ENCODE measurements at regions not wholly inside any gene's neighbourhood (a gene's known extent, or its start where the extent isn't known, plus 50 kb on each side); places are given as distances from the start of the nearest gene placed in this dataset.
"Not testable (repeated sequence)": the region's sequence is repeated elsewhere in the genome, so short reads cannot be mapped to it uniquely, and the experiment has no call there.

- DNase-seq (ENCODE audit: low spot score); H3F3A ChIP-seq (replicated peaks; ENCODE audit: low read depth); H2AFZ ChIP-seq; H3K4me1 ChIP-seq (ENCODE audit: insufficient read depth); ATAC-seq; H3K9me2 ChIP-seq (ENCODE audit: insufficient read depth); H3K79me2 ChIP-seq (replicated peaks; ENCODE audit: insufficient read depth); H3K9me3 Mint-ChIP-seq; H3K27me3 Mint-ChIP-seq (ENCODE audit: insufficient read depth, low read depth, poor library complexity); H3K36me3 Mint-ChIP-seq (ENCODE audit: low read depth); H3K27ac Mint-ChIP-seq; H3K4me3 Mint-ChIP-seq; H3K4me2 ChIP-seq; H3K4me3 ChIP-seq; H3K27me3 ChIP-seq (ENCODE audit: insufficient read depth); H3K27ac ChIP-seq (ENCODE audit: low read depth); H3K4me1 Mint-ChIP-seq; H3K36me3 ChIP-seq (ENCODE audit: insufficient read depth); H4K20me1 ChIP-seq (replicated peaks; ENCODE audit: insufficient read depth): not testable (repeated sequence)
Observed at GRCh38 chr18:49720944-49721343, 92.4 kb downstream of the ACAA2 start.

DNA sequence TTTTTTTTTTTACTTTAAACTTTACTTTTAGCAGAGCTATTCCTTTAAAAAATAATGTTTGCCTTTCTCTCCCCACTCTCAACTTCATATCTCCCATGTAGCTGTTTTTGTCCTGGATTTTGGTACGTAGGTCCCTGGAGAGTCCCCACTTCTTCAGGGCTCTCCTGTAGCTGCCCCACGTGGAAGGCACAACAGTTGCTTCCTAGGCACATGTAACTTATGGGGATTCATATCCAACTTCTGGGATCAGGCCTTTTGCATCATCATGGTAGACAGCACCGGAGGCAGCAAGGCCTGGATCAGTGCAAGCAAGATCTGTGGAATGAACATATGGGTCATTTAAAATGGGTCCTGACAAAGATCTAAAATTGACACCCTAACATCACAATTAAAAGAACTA is 95.7 kb downstream of the ACAA2 start:
- Mint-ChIP-seq H3K27ac (no peak overlapping the region), H3K36me3 (ENCODE audit: low read depth) (no peaks in the 10 kb centered on the region), H3K4me1 (no peaks in the 10 kb centered on the region), H3K9me3 (no peaks in the 10 kb centered on the region), H3K4me3 (no peak overlapping the region), H3K27me3 (ENCODE audit: insufficient read depth, low read depth, poor library complexity) (peaks cover 2% of the 10 kb centered on the region)
- no peaks in the 10 kb centered on the region for H3K36me3 ChIP-seq (ENCODE audit: insufficient read depth)
- no peak overlapping the region for H2AFZ ChIP-seq
- H3K9me2 ChIP-seq (ENCODE audit: insufficient read depth), result 0 out of 2 replicates have a peak, but pooled peaks cover 4% of the 10 kb centered on the region
- H3K27ac ChIP-seq (ENCODE audit: low read depth), result no peak overlapping the region
- ATAC-seq (no peak), DNase-seq (ENCODE audit: low spot score) (no peak)
- no peaks in the 10 kb centered on the region for H3K27me3 ChIP-seq (ENCODE audit: insufficient read depth)
- no peak overlapping the region for H3K4me2 ChIP-seq
- H3K4me3 ChIP-seq, result no peak overlapping the region
- H4K20me1 ChIP-seq (replicated peaks; ENCODE audit: insufficient read depth), result no peaks in the 10 kb centered on the region
- H3K4me1 ChIP-seq (ENCODE audit: insufficient read depth), result no peaks in the 10 kb centered on the region
- no peaks in the 10 kb centered on the region for H3K79me2 ChIP-seq (replicated peaks; ENCODE audit: insufficient read depth)
- no peaks in the 10 kb centered on the region for H3F3A ChIP-seq (replicated peaks; ENCODE audit: low read depth)
- TF ChIP-seq NANOG (IDR thresholded peaks at IDR 0.05; ENCODE audit: borderline replicate concordance), result no peak
- no peak for TF ChIP-seq EZH2phosphoT487 (IDR thresholded peaks at IDR 0.05; ENCODE audit: unreplicated experiment)
- TF ChIP-seq, protein P1, sequence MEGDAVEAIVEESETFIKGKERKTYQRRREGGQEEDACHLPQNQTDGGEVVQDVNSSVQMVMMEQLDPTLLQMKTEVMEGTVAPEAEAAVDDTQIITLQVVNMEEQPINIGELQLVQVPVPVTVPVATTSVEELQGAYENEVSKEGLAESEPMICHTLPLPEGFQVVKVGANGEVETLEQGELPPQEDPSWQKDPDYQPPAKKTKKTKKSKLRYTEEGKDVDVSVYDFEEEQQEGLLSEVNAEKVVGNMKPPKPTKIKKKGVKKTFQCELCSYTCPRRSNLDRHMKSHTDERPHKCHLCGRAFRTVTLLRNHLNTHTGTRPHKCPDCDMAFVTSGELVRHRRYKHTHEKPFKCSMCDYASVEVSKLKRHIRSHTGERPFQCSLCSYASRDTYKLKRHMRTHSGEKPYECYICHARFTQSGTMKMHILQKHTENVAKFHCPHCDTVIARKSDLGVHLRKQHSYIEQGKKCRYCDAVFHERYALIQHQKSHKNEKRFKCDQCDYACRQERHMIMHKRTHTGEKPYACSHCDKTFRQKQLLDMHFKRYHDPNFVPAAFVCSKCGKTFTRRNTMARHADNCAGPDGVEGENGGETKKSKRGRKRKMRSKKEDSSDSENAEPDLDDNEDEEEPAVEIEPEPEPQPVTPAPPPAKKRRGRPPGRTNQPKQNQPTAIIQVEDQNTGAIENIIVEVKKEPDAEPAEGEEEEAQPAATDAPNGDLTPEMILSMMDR (conservative IDR thresholded peaks at IDR 0.05; ENCODE audit: low read depth in 2 of 2), result no peak
- TF ChIP-seq STAT1 (IDR thresholded peaks at IDR 0.05; ENCODE audit: unreplicated experiment), result no peak
- TF ChIP-seq, protein P2, sequence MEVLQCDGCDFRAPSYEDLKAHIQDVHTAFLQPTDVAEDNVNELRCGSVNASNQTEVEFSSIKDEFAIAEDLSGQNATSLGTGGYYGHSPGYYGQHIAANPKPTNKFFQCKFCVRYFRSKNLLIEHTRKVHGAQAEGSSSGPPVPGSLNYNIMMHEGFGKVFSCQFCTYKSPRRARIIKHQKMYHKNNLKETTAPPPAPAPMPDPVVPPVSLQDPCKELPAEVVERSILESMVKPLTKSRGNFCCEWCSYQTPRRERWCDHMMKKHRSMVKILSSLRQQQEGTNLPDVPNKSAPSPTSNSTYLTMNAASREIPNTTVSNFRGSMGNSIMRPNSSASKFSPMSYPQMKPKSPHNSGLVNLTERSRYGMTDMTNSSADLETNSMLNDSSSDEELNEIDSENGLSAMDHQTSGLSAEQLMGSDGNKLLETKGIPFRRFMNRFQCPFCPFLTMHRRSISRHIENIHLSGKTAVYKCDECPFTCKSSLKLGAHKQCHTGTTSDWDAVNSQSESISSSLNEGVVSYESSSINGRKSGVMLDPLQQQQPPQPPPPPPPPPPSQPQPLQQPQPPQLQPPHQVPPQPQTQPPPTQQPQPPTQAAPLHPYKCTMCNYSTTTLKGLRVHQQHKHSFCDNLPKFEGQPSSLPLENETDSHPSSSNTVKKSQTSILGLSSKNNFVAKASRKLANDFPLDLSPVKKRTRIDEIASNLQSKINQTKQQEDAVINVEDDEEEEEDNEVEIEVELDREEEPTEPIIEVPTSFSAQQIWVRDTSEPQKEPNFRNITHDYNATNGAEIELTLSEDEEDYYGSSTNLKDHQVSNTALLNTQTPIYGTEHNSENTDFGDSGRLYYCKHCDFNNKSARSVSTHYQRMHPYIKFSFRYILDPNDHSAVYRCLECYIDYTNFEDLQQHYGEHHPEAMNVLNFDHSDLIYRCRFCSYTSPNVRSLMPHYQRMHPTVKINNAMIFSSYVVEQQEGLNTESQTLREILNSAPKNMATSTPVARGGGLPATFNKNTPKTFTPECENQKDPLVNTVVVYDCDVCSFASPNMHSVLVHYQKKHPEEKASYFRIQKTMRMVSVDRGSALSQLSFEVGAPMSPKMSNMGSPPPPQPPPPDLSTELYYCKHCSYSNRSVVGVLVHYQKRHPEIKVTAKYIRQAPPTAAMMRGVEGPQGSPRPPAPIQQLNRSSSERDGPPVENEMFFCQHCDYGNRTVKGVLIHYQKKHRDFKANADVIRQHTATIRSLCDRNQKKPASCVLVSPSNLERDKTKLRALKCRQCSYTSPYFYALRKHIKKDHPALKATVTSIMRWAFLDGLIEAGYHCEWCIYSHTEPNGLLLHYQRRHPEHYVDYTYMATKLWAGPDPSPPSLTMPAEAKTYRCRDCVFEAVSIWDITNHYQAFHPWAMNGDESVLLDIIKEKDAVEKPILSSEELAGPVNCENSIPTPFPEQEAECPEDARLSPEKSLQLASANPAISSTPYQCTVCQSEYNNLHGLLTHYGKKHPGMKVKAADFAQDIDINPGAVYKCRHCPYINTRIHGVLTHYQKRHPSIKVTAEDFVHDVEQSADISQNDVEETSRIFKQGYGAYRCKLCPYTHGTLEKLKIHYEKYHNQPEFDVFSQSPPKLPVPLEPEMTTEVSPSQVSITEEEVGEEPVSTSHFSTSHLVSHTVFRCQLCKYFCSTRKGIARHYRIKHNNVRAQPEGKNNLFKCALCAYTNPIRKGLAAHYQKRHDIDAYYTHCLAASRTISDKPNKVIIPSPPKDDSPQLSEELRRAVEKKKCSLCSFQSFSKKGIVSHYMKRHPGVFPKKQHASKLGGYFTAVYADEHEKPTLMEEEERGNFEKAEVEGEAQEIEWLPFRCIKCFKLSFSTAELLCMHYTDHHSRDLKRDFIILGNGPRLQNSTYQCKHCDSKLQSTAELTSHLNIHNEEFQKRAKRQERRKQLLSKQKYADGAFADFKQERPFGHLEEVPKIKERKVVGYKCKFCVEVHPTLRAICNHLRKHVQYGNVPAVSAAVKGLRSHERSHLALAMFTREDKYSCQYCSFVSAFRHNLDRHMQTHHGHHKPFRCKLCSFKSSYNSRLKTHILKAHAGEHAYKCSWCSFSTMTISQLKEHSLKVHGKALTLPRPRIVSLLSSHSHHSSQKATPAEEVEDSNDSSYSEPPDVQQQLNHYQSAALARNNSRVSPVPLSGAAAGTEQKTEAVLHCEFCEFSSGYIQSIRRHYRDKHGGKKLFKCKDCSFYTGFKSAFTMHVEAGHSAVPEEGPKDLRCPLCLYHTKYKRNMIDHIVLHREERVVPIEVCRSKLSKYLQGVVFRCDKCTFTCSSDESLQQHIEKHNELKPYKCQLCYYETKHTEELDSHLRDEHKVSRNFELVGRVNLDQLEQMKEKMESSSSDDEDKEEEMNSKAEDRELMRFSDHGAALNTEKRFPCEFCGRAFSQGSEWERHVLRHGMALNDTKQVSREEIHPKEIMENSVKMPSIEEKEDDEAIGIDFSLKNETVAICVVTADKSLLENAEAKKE (CRISPR knock-in tag; IDR thresholded peaks at IDR 0.05), result no peak
- TF ChIP-seq CREB1 (CRISPR knock-in tag; IDR thresholded peaks at IDR 0.05; ENCODE audit: low read depth), result no peak
- no peak for TF ChIP-seq EZH2 (IDR thresholded peaks at IDR 0.05; ENCODE audit: low read depth, unreplicated experiment)
- no peak for TF ChIP-seq ETS1 (IDR thresholded peaks at IDR 0.05)
- no peak for TF ChIP-seq REST (IDR thresholded peaks at IDR 0.05; ENCODE audit: unreplicated experiment)
- TF ChIP-seq JUNB (IDR thresholded peaks at IDR 0.05; ENCODE audit: unreplicated experiment), result no peak
- TF ChIP-seq ZNF114 (CRISPR knock-in tag; IDR thresholded peaks at IDR 0.05), result no peak

Data from GM23338 (cell line).